GM21576 (cell line): ENCODE measurements at regions not wholly inside any gene's neighbourhood (a gene's known extent, or its start where the extent isn't known, plus 50 kb on each side); places are given as distances from the start of the nearest gene placed in this dataset.
A peak's percentile ranks its signal among the peaks of the same experiment; 100 is the strongest.

ENCODE experiments used
- ATAC-seq: cut with Tn5 transposase; IDR thresholded peaks from one replicate; pipeline ENCODE4 v1.9.1; 2021; ENCODE audit warnings: mild to moderate bottlenecking, moderate library complexity; ENCODE audit not compliant: unreplicated experiment

- no peak for ATAC-seq
Measured at GRCh38 chr9:89655990-89656657, 51.3 kb downstream of the GADD45G start.

GRCh38 chr9:89657295-89657694, 52.5 kb downstream of the GADD45G start:
- no peak for ATAC-seq

DNA sequence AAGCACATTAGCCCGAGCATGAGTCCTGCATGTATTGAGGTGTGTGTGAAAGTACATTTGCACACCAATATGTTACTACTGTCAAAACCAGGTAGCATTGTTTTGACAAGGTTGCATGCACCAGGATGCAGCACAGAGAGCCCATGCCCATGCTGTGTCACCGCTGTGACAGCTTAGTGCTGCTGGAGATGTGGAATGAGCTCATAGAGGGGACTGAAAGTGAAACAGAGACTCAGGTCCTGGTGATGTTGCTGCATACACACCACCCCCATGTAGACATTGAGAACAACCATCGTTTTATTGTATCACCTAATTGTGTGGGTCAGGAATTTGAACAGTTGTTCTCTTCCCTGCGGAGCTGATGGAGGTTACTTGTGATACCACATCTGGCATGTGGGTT, 53.0 kb downstream of the GADD45G start:
- ATAC-seq: peak; percentile 47

DNA sequence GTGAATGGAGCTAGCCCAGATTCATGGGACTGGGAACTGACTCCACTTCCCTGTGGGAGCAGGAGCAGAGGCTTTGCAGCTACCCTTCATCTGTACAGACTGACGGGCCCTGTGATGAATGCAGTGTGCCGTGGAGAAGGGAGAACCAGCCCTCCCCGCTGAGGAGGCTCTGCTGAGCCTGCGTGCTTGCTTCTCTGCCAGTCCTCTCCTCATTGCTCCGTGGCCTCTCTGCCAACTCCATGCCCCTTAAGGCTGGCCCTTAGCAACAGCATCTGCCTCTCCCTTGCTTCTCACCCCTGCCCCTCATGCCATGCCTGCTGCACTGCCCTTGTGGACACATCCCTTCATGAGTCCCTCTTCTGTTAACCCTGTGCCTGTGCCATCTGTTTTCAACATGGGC, 53.6 kb downstream of the GADD45G start:
- no peak for ATAC-seq

DNA sequence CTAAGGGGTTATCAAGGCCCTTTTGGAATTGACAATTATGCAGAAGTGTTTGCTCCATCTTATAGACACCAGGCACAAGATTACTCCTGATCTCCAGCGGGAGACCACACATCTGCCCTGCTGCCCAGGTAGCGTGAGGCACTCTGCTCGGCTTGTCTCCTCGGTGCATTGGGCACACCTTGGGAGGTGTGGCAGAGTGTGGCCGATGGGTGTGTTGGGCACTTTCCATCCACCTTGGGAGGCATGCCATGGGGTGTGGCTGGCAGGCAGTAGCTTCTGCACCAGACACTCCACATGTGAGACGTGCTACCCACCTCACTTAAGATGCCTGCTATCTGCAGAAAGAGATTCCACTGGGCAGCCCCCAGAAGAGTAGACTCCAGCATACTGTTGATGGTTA, 54.1 kb downstream of the GADD45G start:
- ATAC-seq: no peak

DNA sequence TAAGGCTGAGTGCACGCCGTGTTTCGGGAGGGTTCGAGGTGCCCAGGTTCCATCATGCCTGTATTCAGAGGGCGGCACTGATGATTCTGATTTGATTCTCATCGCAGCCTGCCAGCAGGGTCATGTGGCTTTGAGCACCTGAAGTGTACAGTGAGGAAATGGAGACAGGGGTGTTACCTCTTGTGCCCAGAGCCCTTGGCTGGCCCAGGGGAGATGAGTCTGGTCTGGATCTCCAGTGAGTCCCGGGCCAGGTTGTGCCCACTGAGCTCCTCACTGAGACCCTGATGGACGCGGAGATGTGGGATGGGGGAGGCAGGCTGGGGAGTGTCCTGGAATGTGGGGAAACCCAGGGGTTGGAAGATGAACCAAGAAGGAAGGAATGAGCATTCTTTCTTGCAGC, 54.7 kb downstream of the GADD45G start:
- ATAC-seq: no peak

DNA sequence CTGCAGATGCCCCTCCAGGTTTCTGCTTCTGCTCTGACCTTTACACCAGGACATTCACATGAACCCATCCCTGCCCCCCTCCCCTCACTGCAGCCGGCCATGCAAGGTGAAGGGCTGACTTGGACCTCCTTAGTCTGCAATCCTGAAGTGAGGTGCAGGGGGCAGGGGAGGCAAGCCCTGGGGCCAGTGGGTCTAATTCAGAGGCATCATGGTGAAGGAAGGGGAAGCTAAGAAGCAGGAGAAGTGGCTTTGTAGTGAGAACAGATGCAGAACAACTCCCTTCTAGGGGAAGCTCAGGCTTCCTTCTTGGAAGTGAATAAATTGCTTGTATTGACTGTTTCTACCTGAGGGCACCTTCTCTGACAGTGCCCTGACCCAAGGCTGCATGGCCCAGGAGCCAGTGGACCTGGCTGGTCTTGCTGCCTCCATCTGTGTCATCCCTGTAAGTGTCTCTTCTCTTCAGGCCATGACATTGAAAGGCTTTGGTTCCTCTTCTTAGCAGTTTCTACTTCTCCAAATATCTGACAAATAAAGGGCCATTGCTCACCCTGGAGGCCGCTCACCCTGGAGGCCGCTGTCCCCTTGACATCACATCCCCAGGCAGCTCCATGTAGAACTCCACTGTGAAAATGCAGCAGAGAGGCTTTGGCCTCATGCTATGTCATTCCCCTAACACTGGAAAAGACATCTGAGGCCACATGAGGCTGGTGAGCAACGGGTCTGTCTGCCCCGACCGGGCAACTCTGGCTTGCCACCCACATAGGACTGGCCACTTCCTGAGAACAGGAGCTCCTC, 55.3 kb downstream of the GADD45G start:
- no peak for ATAC-seq

DNA sequence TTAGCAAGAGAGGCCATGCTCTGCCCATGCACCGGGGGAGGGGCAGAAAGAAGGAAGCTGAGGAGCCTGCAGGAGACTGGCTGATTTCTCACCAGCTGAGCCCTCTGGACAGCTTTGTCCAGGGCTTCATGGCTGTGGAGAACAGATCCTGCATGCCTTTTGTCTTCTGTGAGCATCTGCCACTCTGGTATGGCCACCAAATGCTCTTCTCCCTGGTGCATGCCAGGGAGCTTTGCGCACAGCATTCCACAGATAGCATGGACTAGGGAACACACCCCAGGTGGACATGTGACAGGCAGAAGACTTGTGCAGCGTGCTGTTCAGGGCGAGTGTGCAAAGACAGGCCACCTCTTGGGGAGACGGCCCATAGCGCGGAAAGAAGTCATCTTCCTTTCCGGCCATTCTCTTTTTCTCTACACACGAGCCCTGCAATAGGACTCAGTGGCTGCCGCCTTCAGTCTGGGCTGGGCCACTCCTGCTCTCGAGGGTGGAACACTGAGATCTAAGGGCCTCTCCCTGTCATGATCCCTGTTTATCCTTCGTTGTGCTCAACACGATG, 56.7 kb downstream of the GADD45G start:
- ATAC-seq: no peak

- no peak for ATAC-seq
Measured at GRCh38 chr9:89661956-89662717, 57.3 kb downstream of the GADD45G start.

- ATAC-seq: no peak
Measured at GRCh38 chr9:89662718-89663613, 58.2 kb downstream of the GADD45G start.

GRCh38 chr9:89663614-89663970, 58.8 kb downstream of the GADD45G start:
- no peak for ATAC-seq

GRCh38 chr9:89664010-89664409, 59.2 kb downstream of the GADD45G start:
- ATAC-seq: no peak

- no peak for ATAC-seq
Measured at GRCh38 chr9:89664896-89665329, 60.1 kb downstream of the GADD45G start.

DNA sequence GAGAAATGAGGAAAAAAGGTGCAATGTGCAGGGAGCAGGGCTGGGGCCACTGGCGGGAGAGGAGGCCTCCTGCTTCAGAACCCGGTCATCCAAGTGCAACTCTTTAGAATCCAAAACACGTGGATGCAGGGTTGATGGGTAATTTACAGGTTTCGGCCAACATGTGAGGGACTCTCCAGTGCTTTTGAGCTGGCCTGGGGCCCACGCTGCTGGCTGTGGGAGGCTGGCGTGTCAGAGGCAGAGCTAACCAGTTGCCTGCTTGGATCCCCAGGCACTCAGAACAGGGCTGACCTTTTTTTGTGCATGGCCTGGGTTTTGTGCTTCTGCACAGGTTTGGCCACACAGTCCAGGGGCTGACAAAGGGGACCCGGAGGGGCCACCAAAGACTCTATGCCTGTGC, 61.6 kb downstream of the GADD45G start:
- ATAC-seq: no peak

DNA sequence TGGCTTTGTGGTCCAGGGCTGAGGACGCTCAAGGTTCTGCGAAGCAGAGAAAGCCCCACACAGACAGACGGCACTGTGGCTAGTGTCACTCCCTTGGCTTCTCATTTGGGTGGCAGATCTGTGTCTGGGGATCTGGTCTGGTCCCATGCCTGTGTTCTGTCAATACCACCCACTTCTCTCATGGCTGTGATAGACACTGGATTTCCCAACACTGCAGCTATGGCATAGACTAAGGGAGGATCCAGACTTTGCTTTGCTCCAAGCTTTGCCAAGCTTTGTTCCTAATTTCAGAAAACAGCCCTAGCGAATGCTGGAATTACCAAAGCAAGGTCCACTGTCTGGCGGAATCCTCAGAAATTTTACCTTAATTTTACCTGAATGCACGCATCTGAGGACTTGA, 62.1 kb downstream of the GADD45G start:
- ATAC-seq: no peak

GRCh38 chr9:89667726-89668125, 62.9 kb downstream of the GADD45G start:
- ATAC-seq: no peak

- no peak for ATAC-seq
Measured at GRCh38 chr9:89668216-89668865, 63.5 kb downstream of the GADD45G start.

GRCh38 chr9:89668866-89669246, 64.0 kb downstream of the GADD45G start:
- ATAC-seq: no peak

GRCh38 chr9:89669361-89669842, 64.6 kb downstream of the GADD45G start:
- no peak for ATAC-seq

- ATAC-seq: no peak
Measured at GRCh38 chr9:89670114-89670513, 65.3 kb downstream of the GADD45G start.
